Mammary epithelial cell (primary cell): ENCODE measurements at regions not wholly inside any gene's neighbourhood (a gene's known extent, or its start where the extent isn't known, plus 50 kb on each side); places are given as distances from the start of the nearest gene placed in this dataset.

ENCODE experiments used
- EZH2 ChIP-seq: IDR thresholded peaks from 2 replicates; pipeline ENCODE4 v1.6.1; 2012; ENCODE audit warnings: low read length, inconsistent platforms, borderline replicate concordance
- TF ChIP-seq, protein P1 (sequence below), 2 donors: IDR thresholded peaks in 1 of 2; conservative IDR thresholded peaks in 1 of 2; 2 replicates each; pipeline ENCODE4 v1.5.1; 2011 to 2012; ENCODE audit warnings: inconsistent platforms in 2 of 2, low read length in 2 of 2, mild to moderate bottlenecking in 2 of 2, control low read depth in 1 of 2, low read depth in 1 of 2; ENCODE audit not compliant: insufficient read depth in 1 of 2; ENCODE audit errors: extremely low read depth in 1 of 2

DNA sequence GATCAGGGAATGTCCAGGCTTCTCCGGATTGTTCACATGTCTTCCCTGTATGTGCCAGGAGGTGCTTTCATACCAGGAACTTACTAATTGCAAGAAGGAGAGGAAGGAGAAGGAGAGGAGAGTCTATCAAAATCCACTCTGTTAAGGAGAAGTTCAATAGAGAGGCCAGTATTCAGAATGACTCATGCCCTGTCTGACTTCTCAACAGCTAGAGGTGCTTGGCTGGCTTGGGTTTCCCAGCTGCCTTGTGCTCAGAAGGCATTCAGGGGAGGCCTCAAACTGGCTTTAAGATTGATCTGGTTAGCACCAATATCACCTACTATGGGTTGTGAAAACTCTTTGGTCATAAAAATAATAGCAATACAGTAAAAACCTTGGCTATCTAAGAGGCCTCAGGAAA is 167.9 kb upstream of the GLRA1 start:
- no peak for TF ChIP-seq EZH2
- TF ChIP-seq, protein P1, sequence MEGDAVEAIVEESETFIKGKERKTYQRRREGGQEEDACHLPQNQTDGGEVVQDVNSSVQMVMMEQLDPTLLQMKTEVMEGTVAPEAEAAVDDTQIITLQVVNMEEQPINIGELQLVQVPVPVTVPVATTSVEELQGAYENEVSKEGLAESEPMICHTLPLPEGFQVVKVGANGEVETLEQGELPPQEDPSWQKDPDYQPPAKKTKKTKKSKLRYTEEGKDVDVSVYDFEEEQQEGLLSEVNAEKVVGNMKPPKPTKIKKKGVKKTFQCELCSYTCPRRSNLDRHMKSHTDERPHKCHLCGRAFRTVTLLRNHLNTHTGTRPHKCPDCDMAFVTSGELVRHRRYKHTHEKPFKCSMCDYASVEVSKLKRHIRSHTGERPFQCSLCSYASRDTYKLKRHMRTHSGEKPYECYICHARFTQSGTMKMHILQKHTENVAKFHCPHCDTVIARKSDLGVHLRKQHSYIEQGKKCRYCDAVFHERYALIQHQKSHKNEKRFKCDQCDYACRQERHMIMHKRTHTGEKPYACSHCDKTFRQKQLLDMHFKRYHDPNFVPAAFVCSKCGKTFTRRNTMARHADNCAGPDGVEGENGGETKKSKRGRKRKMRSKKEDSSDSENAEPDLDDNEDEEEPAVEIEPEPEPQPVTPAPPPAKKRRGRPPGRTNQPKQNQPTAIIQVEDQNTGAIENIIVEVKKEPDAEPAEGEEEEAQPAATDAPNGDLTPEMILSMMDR (conservative IDR thresholded peaks at IDR 0.05 in 1 of 2, IDR thresholded peaks at IDR 0.05 in 1 of 2; ENCODE audit: extremely low read depth in 1 of 2, insufficient read depth in 1 of 2, low read depth in 1 of 2, low read length in 2 of 2) = no peak
